ENCODE measurements at regions not wholly inside any gene's neighbourhood (a gene's known extent, or its start where the extent isn't known, plus 50 kb on each side); places are given as distances from the start of the nearest gene placed in this dataset.
A peak's percentile ranks its signal among the peaks of the same experiment; 100 is the strongest.

- Histone ChIP-seq H3K9ac (ENCODE audit: low read depth in 1 of 2, low read length in 2 of 2) (no peak overlapping the region), H3K9me3 (ENCODE audit: control insufficient read depth in 4 of 4, low read length in 3 of 4) (peaks cover 0 to 8% (median under 1%) of the 10 kb centered on the region in 4 donors), H3K36me3 (ENCODE audit: control insufficient read depth in 4 of 4, insufficient read depth in 3 of 4, low read depth in 1 of 4, low read length in 3 of 4) (no peaks in the 10 kb centered on the region), H3K4me3 (ENCODE audit: low read depth in 1 of 3, low read length in 3 of 3) (no peak overlapping the region), H3K4me1 (ENCODE audit: control insufficient read depth in 4 of 4, insufficient read depth in 4 of 4, low read length in 3 of 4) (peaks cover 0 to 5% (median 4%) of the 10 kb centered on the region in 4 donors), H3K27me3 (ENCODE audit: control insufficient read depth in 4 of 4, insufficient read depth in 4 of 4, low read length in 3 of 4) (no peaks in the 10 kb centered on the region), H3K27ac (ENCODE audit: low read depth in 1 of 2, low read length in 2 of 2) (no peak overlapping the region)
- 50% methylated on average over 5 of the region's 5 CpGs for WGBS
- no peak for TF ChIP-seq YY1 (IDR thresholded peaks at IDR 0.05)
- TF ChIP-seq NR2F2 (IDR thresholded peaks at IDR 0.05), result no peak
- TF ChIP-seq JUND (IDR thresholded peaks at IDR 0.05), result no peak
- DNase-seq (ENCODE audit: low spot score), result no peak
Observed at GRCh38 chr13:48838193-48838973, 137.3 kb upstream of the FNDC3A start.

- TF ChIP-seq NR2F2 (IDR thresholded peaks at IDR 0.05) (peak; percentile 28), ATF3 (IDR thresholded peaks at IDR 0.05) (no peak)
- Histone ChIP-seq H3K4me3 (ENCODE audit: low read depth in 1 of 3, low read length in 3 of 3) (no peak overlapping the region), H3K4me1 (ENCODE audit: control insufficient read depth in 4 of 4, insufficient read depth in 4 of 4, low read length in 3 of 4) (peaks cover 5 to 12% (median 7%) of the 10 kb centered on the region in 4 donors), H3K9ac (ENCODE audit: low read depth in 1 of 2, low read length in 2 of 2) (no peak overlapping the region), H3K9me3 (ENCODE audit: control insufficient read depth in 4 of 4, low read length in 3 of 4) (peaks cover 0 to 8% (median under 1%) of the 10 kb centered on the region in 4 donors), H3K27me3 (ENCODE audit: control insufficient read depth in 4 of 4, insufficient read depth in 4 of 4, low read length in 3 of 4) (no peaks in the 10 kb centered on the region), H3K36me3 (ENCODE audit: control insufficient read depth in 4 of 4, insufficient read depth in 3 of 4, low read depth in 1 of 4, low read length in 3 of 4) (no peaks in the 10 kb centered on the region), H3K27ac (ENCODE audit: low read depth in 1 of 2, low read length in 2 of 2) (no peak overlapping the region)
- 85% methylated on average over 3 of the region's 3 CpGs for WGBS
- no peak for DNase-seq (ENCODE audit: low spot score)
Observed at GRCh38 chr13:48839171-48839570, 136.5 kb upstream of the FNDC3A start.

- Histone ChIP-seq H3K27ac (ENCODE audit: low read depth in 1 of 2, low read length in 2 of 2) (no peak overlapping the region), H3K9me3 (ENCODE audit: control insufficient read depth in 4 of 4, low read length in 3 of 4) (peaks cover 0 to under 1% (median under 1%) of the 10 kb centered on the region in 4 donors), H3K27me3 (ENCODE audit: control insufficient read depth in 4 of 4, insufficient read depth in 4 of 4, low read length in 3 of 4) (no peaks in the 10 kb centered on the region), H3K4me3 (ENCODE audit: low read depth in 1 of 3, low read length in 3 of 3) (no peak overlapping the region), H3K4me1 (ENCODE audit: control insufficient read depth in 4 of 4, insufficient read depth in 4 of 4, low read length in 3 of 4) (peaks cover 5 to 14% (median 8%) of the 10 kb centered on the region in 4 donors), H3K36me3 (ENCODE audit: control insufficient read depth in 4 of 4, insufficient read depth in 3 of 4, low read depth in 1 of 4, low read length in 3 of 4) (no peaks in the 10 kb centered on the region), H3K9ac (ENCODE audit: low read depth in 1 of 2, low read length in 2 of 2) (no peak overlapping the region)
- no peak for TF ChIP-seq ATF3 (IDR thresholded peaks at IDR 0.05)
- no peak for TF ChIP-seq RXRA (IDR thresholded peaks at IDR 0.05)
- WGBS, result 95% methylated on average over 1 of the region's 1 CpG
- DNase-seq (ENCODE audit: low spot score), result no peak
Observed at GRCh38 chr13:48840366-48840765, 135.3 kb upstream of the FNDC3A start.

- Histone ChIP-seq H3K27ac (ENCODE audit: low read depth in 1 of 2, low read length in 2 of 2) (no peak overlapping the region), H3K4me1 (ENCODE audit: control insufficient read depth in 4 of 4, insufficient read depth in 4 of 4, low read length in 3 of 4) (peaks cover 5 to 14% (median 8%) of the 10 kb centered on the region in 4 donors), H3K9ac (ENCODE audit: low read depth in 1 of 2, low read length in 2 of 2) (no peak overlapping the region), H3K27me3 (ENCODE audit: control insufficient read depth in 4 of 4, insufficient read depth in 4 of 4, low read length in 3 of 4) (no peaks in the 10 kb centered on the region), H3K9me3 (ENCODE audit: control insufficient read depth in 4 of 4, low read length in 3 of 4) (no peaks in the 10 kb centered on the region), H3K4me3 (ENCODE audit: low read depth in 1 of 3, low read length in 3 of 3) (no peak overlapping the region), H3K36me3 (ENCODE audit: control insufficient read depth in 4 of 4, insufficient read depth in 3 of 4, low read depth in 1 of 4, low read length in 3 of 4) (no peaks in the 10 kb centered on the region)
- no peak for TF ChIP-seq GABPA (IDR thresholded peaks at IDR 0.05 in 1 of 2, conservative IDR thresholded peaks at IDR 0.05 in 1 of 2)
- TF ChIP-seq REST (IDR thresholded peaks at IDR 0.05), result no peak
- no peak for TF ChIP-seq HNF4A (conservative IDR thresholded peaks at IDR 0.05)
- TF ChIP-seq EGR1 (IDR thresholded peaks at IDR 0.05; ENCODE audit: low read depth in 2 of 2), result no peak
- TF ChIP-seq YY1 (IDR thresholded peaks at IDR 0.05), result no peak
- TF ChIP-seq ZBTB33 (IDR thresholded peaks at IDR 0.05), result no peak
- no peak for TF ChIP-seq MAX (IDR thresholded peaks at IDR 0.05)
- no peak for TF ChIP-seq FOXA2 (IDR thresholded peaks at IDR 0.05)
- TF ChIP-seq NR2F2 (IDR thresholded peaks at IDR 0.05), result no peak
- TF ChIP-seq JUND (IDR thresholded peaks at IDR 0.05), result no peak
- TF ChIP-seq RXRA (IDR thresholded peaks at IDR 0.05), result no peak
- TF ChIP-seq SP1 (IDR thresholded peaks at IDR 0.05), result no peak
- no peak for DNase-seq (ENCODE audit: low spot score)
Observed at GRCh38 chr13:48842316-48842715, 133.4 kb upstream of the FNDC3A start.

Data from liver (tissue), 7 donors.